IMR-90 (cell line): ENCODE measurements at regions not wholly inside any gene's neighbourhood (a gene's known extent, or its start where the extent isn't known, plus 50 kb on each side); places are given as distances from the start of the nearest gene placed in this dataset.

ENCODE experiments used
- ATAC-seq: fragments of 200-7000 bp; cut with Tn5 transposase; 2 replicates; pipeline ENCODE4 v1.9.1; 2020; ENCODE audit warnings: low read depth, mild to moderate bottlenecking, moderate library complexity
- BruUV-seq: library from RNA; stranded (reverse); fragments of 400-500 nt; replicated peaks from 2 replicates; lab custom pipeline; 2021; lab: Mats Ljungman, UMichigan
- CTCF ChIA-PET: fragments of 300-600 bp; formaldehyde crosslinking; extraction: SDS; loops from one replicate; lab custom pipeline; 2021; ENCODE audit warnings: antibody characterized with exemption; lab: Yijun Ruan, JAX
- POLR2A ChIA-PET: fragments of 300-600 bp; sonication (Branson Sonifier 250); formaldehyde crosslinking; loops from one replicate; lab custom pipeline; 2022; ENCODE audit warnings: antibody characterized with exemption; ENCODE audit not compliant: unreplicated experiment; lab: Charles Lee
- DNase-seq: peaks from one replicate; pipeline ENCODE4 v3.0.0; 2013
- H2AFZ ChIP-seq: replicated peaks from 2 replicates; pipeline ENCODE3; 2013; ENCODE audit warnings: low read length, mild to moderate bottlenecking; ENCODE audit not compliant: poor library complexity
- H2AK5ac ChIP-seq: 2 replicates; pipeline ENCODE4 v1.6.1; 2013; ENCODE audit warnings: low read depth, low read length, inconsistent platforms
- H2AK9ac ChIP-seq: replicated peaks from 2 replicates; pipeline ENCODE3; 2013; ENCODE audit warnings: mild to moderate bottlenecking, low read depth, low read length, moderate library complexity; ENCODE audit not compliant: poor library complexity
- H2BK120ac ChIP-seq: 2 replicates; pipeline ENCODE4 v1.6.1; 2013; ENCODE audit warnings: low read depth, low read length, inconsistent platforms
- H2BK15ac ChIP-seq: 3 replicates; pipeline ENCODE4 v1.6.1; 2013; ENCODE audit warnings: low read depth, low read length, inconsistent platforms
- H2BK20ac ChIP-seq: 2 replicates; pipeline ENCODE4 v1.6.1; 2013; ENCODE audit warnings: low read depth, mild to moderate bottlenecking, inconsistent platforms, low read length, moderate library complexity
- H2BK5ac ChIP-seq: 2 replicates; pipeline ENCODE4 v1.6.1; 2013; ENCODE audit warnings: mild to moderate bottlenecking, low read depth, low read length, inconsistent platforms; ENCODE audit not compliant: poor library complexity, severe bottlenecking
- H3K14ac ChIP-seq: replicated peaks from 2 replicates; pipeline ENCODE4 v1.6.1; 2013; ENCODE audit warnings: low read depth, low read length, inconsistent platforms
- H3K18ac ChIP-seq: 2 replicates; pipeline ENCODE4 v1.6.1; 2013; ENCODE audit warnings: low read depth, low read length, control low read depth
- H3K23ac ChIP-seq: 2 replicates; pipeline ENCODE4 v1.6.1; 2013; ENCODE audit warnings: low read depth, low read length, inconsistent platforms
- H3K27ac ChIP-seq: 2 replicates; pipeline ENCODE4 v1.5.1; 2013; ENCODE audit warnings: mild to moderate bottlenecking, control low read depth, low read length; ENCODE audit not compliant: insufficient read depth
- H3K27me3 ChIP-seq: 2 replicates; pipeline ENCODE4 v1.6.1; 2013; ENCODE audit warnings: low read length; ENCODE audit not compliant: control insufficient read depth, insufficient read depth
- H3K36me3 ChIP-seq: 2 replicates; pipeline ENCODE4 v1.6.1; 2013; ENCODE audit warnings: low read length, mixed read lengths; ENCODE audit not compliant: control insufficient read depth, insufficient read depth
- H3K4ac ChIP-seq: 2 replicates; pipeline ENCODE4 v1.6.1; 2013; ENCODE audit warnings: low read depth, low read length, inconsistent platforms
- H3K4me1 ChIP-seq: 2 replicates; pipeline ENCODE4 v1.6.1; 2013; ENCODE audit warnings: low read length, mixed read lengths; ENCODE audit not compliant: control insufficient read depth, insufficient read depth
- H3K4me2 ChIP-seq: 2 replicates; pipeline ENCODE4 v1.6.1; 2013; ENCODE audit warnings: low read depth, mild to moderate bottlenecking, control low read depth, low read length, moderate library complexity
- H3K4me3 ChIP-seq: 2 replicates; pipeline ENCODE4 v1.5.1; 2013; ENCODE audit warnings: low read depth, mild to moderate bottlenecking, control low read depth, low read length, moderate library complexity; ENCODE audit not compliant: insufficient read depth
- H3K56ac ChIP-seq: 2 replicates; pipeline ENCODE4 v1.6.1; 2013; ENCODE audit warnings: low read length, inconsistent platforms; ENCODE audit not compliant: insufficient read depth; ENCODE audit errors: extremely low read depth
- H3K79me1 ChIP-seq, 2 experiments: 2 replicates each; pipeline ENCODE4 v1.6.1; 2013; ENCODE audit warnings: low read length in 2 of 2, inconsistent platforms in 1 of 2, low read depth in 1 of 2
- H3K9ac ChIP-seq: 2 replicates; pipeline ENCODE4 v1.6.1; 2013; ENCODE audit warnings: low read depth, low read length, control low read depth
- H3K9me1 ChIP-seq: 2 replicates; pipeline ENCODE4 v1.6.1; 2013; ENCODE audit warnings: low read length, inconsistent platforms; ENCODE audit not compliant: insufficient read depth
- H3K9me3 ChIP-seq: 2 replicates; pipeline ENCODE4 v1.6.1; 2013; ENCODE audit warnings: low read length; ENCODE audit not compliant: control insufficient read depth, insufficient read depth
- H4K20me1 ChIP-seq: 2 replicates; pipeline ENCODE4 v1.6.1; 2013; ENCODE audit warnings: low read length, inconsistent platforms; ENCODE audit not compliant: insufficient read depth
- H4K5ac ChIP-seq: 2 replicates; pipeline ENCODE4 v1.6.1; 2013; ENCODE audit warnings: mild to moderate bottlenecking, low read depth, low read length, control low read depth
- H4K8ac ChIP-seq, 2 experiments: 2 replicates each; pipeline ENCODE4 v1.6.1; 2013; ENCODE audit warnings: low read depth in 2 of 2, low read length in 2 of 2, control low read depth in 1 of 2, inconsistent platforms in 1 of 2
- H4K91ac ChIP-seq: 2 replicates; pipeline ENCODE4 v1.6.1; 2013; ENCODE audit warnings: low read depth, low read length, inconsistent platforms; ENCODE audit not compliant: insufficient read depth
- BHLHE40 ChIP-seq: fragments of 150-350 bp; IDR thresholded peaks from 2 replicates; pipeline ENCODE4 v1.6.1; 2016; ENCODE audit warnings: mild to moderate bottlenecking, low read depth, low read length
- CHD1 ChIP-seq: IDR thresholded peaks from 2 replicates; pipeline ENCODE4 v1.6.1; 2012; ENCODE audit warnings: low read depth, low read length, improper control_type of control experiment
- FOS ChIP-seq: fragments of 150-350 bp; IDR thresholded peaks from 2 replicates; pipeline ENCODE4 v1.6.1; 2016; ENCODE audit warnings: low read depth, low read length
- MAZ ChIP-seq: IDR thresholded peaks from 2 replicates; pipeline ENCODE4 v1.6.1; 2012; ENCODE audit warnings: low read depth, mild to moderate bottlenecking, low read length, improper control_type of control experiment, moderate library complexity, borderline replicate concordance
- NFE2L2 ChIP-seq: fragments of 150-350 bp; IDR thresholded peaks from 2 replicates; pipeline ENCODE4 v1.6.1; 2016; ENCODE audit warnings: low read depth, mild to moderate bottlenecking, low read length
- WGBS, 2 experiments: methylation state at CpG; one replicate each; pipeline versions ENCODE4 v1.1.5 to v1.1.7; 2013; ENCODE audit warnings: missing lambda C conversion rate in 2 of 2; ENCODE audit not compliant: insufficient read length in 1 of 2; ENCODE audit errors: extremely low coverage in 2 of 2; 5-methylcytosine and 5-hydroxymethylcytosine counted together
- dilution Hi-C: fragments of 300-500 bp; cut with HindIII; formaldehyde crosslinking; loops from one replicate; pipeline ENCODE4 v1.14.3; 2018; ENCODE audit warnings: low sequenced_read_pairs; ENCODE audit not compliant: unreplicated experiment
- in situ Hi-C: fragments of 300-500 bp; cut with MboI; formaldehyde crosslinking; loops from 3 replicates; pipeline ENCODE4 v1.14.3; 2019; ENCODE audit warnings: low sequenced_read_pairs, inconsistent platforms, mixed read lengths
- intact Hi-C: fragments of 100-400 bp; cut with micrococcal nuclease; formaldehyde crosslinking; loops from 2 replicates; pipeline ENCODE4 v1.10.0; 2022
- TF ChIP-seq, protein P1 (sequence below): conservative IDR thresholded peaks from 2 replicates; pipeline ENCODE4 v1.5.1; 2012; ENCODE audit warnings: mild to moderate bottlenecking, low read depth, low read length, improper control_type of control experiment
- TF ChIP-seq, protein P2 (sequence below): fragments of 150-350 bp; IDR thresholded peaks from 2 replicates; pipeline ENCODE4 v1.6.1; 2016; ENCODE audit warnings: low read depth, mild to moderate bottlenecking, low read length, moderate library complexity, borderline replicate concordance

DNA sequence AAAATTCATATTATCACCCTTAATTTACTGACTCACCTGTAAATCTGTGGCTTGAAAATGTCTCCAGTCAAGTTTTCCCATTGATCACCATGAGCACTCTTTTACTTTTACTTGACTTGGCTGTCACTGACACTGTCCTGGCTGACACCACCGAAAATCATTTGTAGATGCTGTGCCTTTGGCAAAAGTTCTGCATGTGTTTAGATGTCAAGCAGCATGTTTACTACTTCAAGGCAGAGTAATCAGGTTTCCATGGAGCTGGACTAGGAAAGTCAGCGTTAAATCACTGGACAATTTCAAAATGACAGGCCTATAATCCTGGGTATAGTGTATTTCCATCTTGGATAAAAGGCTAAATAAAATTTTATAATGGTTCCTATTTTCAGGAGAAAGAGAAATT is 1530.6 kb upstream of the CDH6 start:
- H3K36me3 ChIP-seq, result no peaks in the 10 kb centered on the region
- no peak overlapping the region for H2BK15ac ChIP-seq
- no peak for ATAC-seq
- no peak overlapping the region for H3K4me2 ChIP-seq
- no peak overlapping the region for H4K5ac ChIP-seq
- H2BK20ac ChIP-seq, result no peak overlapping the region
- H3K27me3 ChIP-seq, result no peaks in the 10 kb centered on the region
- no peak overlapping the region for H2AK9ac ChIP-seq
- no peaks in the 10 kb centered on the region for H3K4me1 ChIP-seq
- intact Hi-C loops (no loop called here), dilution Hi-C loops (no loop called here), in situ Hi-C loops (no loop called here)
- H2AK5ac ChIP-seq, result no peak overlapping the region
- no peak overlapping the region for H3K4me3 ChIP-seq
- H3K56ac ChIP-seq, result no peak overlapping the region
- H2BK120ac ChIP-seq, result no peak overlapping the region
- TF ChIP-seq CHD1 (no peak), NFE2L2 (no peak), BHLHE40 (no peak), MAZ (no peak), FOS (no peak)
- TF ChIP-seq, protein P1, sequence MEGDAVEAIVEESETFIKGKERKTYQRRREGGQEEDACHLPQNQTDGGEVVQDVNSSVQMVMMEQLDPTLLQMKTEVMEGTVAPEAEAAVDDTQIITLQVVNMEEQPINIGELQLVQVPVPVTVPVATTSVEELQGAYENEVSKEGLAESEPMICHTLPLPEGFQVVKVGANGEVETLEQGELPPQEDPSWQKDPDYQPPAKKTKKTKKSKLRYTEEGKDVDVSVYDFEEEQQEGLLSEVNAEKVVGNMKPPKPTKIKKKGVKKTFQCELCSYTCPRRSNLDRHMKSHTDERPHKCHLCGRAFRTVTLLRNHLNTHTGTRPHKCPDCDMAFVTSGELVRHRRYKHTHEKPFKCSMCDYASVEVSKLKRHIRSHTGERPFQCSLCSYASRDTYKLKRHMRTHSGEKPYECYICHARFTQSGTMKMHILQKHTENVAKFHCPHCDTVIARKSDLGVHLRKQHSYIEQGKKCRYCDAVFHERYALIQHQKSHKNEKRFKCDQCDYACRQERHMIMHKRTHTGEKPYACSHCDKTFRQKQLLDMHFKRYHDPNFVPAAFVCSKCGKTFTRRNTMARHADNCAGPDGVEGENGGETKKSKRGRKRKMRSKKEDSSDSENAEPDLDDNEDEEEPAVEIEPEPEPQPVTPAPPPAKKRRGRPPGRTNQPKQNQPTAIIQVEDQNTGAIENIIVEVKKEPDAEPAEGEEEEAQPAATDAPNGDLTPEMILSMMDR, result no peak
- TF ChIP-seq, protein P2, sequence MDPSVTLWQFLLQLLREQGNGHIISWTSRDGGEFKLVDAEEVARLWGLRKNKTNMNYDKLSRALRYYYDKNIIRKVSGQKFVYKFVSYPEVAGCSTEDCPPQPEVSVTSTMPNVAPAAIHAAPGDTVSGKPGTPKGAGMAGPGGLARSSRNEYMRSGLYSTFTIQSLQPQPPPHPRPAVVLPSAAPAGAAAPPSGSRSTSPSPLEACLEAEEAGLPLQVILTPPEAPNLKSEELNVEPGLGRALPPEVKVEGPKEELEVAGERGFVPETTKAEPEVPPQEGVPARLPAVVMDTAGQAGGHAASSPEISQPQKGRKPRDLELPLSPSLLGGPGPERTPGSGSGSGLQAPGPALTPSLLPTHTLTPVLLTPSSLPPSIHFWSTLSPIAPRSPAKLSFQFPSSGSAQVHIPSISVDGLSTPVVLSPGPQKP, result no peak
- no peak for DNase-seq
- H3K27ac ChIP-seq, result no peak overlapping the region
- no peak overlapping the region for H2BK5ac ChIP-seq
- H3K23ac ChIP-seq, result no peak overlapping the region
- CTCF ChIA-PET, result no interaction called here
- H2AFZ ChIP-seq, result no peak overlapping the region
- no peak overlapping the region for H3K4ac ChIP-seq
- no peak overlapping the region for H3K9ac ChIP-seq
- no CpG with 5 or more reads among the region's 2 CpGs for WGBS, 2 experiments
- no TSS peak for BruUV-seq
- no peaks in the 10 kb centered on the region for H3K79me1 ChIP-seq
- no peak overlapping the region for H3K14ac ChIP-seq
- no peak overlapping the region for H3K18ac ChIP-seq
- H3K9me1 ChIP-seq, result no peaks in the 10 kb centered on the region
- no peaks in the 10 kb centered on the region for H4K20me1 ChIP-seq
- H4K8ac ChIP-seq, result no peak overlapping the region
- POLR2A ChIA-PET, result no interaction called here
- H3K9me3 ChIP-seq, result peaks cover 4% of the 10 kb centered on the region
- H4K91ac ChIP-seq, result no peak overlapping the region
